ENCODE measurements at regions not wholly inside any gene's neighbourhood (a gene's known extent, or its start where the extent isn't known, plus 50 kb on each side); places are given as distances from the start of the nearest gene placed in this dataset.

- Histone ChIP-seq H3K27me3 (ENCODE audit: control insufficient read depth, insufficient read depth, low read length) (no peaks in the 10 kb centered on the region), H3K36me3 (ENCODE audit: control insufficient read depth, insufficient read depth, low read length) (no peaks in the 10 kb centered on the region), H3K4me3 (ENCODE audit: low read depth, low read length) (no peak overlapping the region)
- FAIRE-seq (no peak), DNase-seq (ENCODE audit: low read depth) (no peak)
- TF ChIP-seq, protein P1, sequence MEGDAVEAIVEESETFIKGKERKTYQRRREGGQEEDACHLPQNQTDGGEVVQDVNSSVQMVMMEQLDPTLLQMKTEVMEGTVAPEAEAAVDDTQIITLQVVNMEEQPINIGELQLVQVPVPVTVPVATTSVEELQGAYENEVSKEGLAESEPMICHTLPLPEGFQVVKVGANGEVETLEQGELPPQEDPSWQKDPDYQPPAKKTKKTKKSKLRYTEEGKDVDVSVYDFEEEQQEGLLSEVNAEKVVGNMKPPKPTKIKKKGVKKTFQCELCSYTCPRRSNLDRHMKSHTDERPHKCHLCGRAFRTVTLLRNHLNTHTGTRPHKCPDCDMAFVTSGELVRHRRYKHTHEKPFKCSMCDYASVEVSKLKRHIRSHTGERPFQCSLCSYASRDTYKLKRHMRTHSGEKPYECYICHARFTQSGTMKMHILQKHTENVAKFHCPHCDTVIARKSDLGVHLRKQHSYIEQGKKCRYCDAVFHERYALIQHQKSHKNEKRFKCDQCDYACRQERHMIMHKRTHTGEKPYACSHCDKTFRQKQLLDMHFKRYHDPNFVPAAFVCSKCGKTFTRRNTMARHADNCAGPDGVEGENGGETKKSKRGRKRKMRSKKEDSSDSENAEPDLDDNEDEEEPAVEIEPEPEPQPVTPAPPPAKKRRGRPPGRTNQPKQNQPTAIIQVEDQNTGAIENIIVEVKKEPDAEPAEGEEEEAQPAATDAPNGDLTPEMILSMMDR (IDR thresholded peaks at IDR 0.05; ENCODE audit: insufficient read depth, low read length, severe bottlenecking) = no peak
Measured at GRCh38 chr17:14856176-14856575, 408.9 kb downstream of the PMP22 start.

GRCh38 chr17:14854691-14855090 is 410.4 kb downstream of the PMP22 start:
- no peak for FAIRE-seq
- TF ChIP-seq, protein P1 (IDR thresholded peaks at IDR 0.05; ENCODE audit: insufficient read depth, low read length, severe bottlenecking) = no peak
- no peaks in the 10 kb centered on the region for H3K27me3 ChIP-seq (ENCODE audit: control insufficient read depth, insufficient read depth, low read length)
- H3K4me3 ChIP-seq (ENCODE audit: low read depth, low read length) = no peak overlapping the region
- no peaks in the 10 kb centered on the region for H3K36me3 ChIP-seq (ENCODE audit: control insufficient read depth, insufficient read depth, low read length)
- no peak for DNase-seq (ENCODE audit: low read depth)

DNA sequence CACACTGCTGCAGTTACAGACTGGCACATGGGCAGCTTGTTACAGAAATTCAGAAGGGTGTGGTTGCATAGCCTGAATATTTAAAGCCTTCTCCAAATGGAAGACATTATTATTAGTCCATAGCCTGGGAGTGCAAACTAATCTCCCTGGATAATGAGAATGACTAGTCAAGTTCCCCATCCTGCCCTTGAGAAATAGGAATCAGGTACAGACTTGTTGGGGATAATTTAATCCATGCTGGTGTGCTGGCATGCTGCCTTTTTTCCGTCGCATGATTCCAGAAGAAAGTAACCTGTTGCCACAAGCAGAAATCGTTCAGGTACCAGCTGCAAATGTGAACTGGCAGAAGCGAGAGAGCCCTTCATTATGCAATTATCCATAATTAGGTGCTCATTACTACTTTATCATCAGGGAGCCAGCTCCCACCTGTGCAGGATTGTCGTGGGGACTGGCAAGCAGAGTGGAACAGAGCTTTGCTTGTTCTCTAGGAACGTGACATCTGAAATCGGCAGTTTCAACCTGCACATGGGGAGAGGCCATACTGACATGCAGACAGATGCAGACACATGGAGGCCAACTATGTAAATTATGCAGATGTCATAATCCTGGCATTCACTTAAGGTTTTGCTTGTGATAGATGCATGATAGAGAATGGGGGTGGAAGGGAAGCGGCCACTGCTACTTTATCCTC is 419.4 kb downstream of the PMP22 start:
- Histone ChIP-seq H3K4me3 (ENCODE audit: low read depth, low read length) (peak overlapping the region; percentile 17), H3K27me3 (ENCODE audit: control insufficient read depth, insufficient read depth, low read length) (no peaks in the 10 kb centered on the region), H3K36me3 (ENCODE audit: control insufficient read depth, insufficient read depth, low read length) (no peaks in the 10 kb centered on the region)
- FAIRE-seq (peak; percentile 94), DNase-seq (ENCODE audit: low read depth) (peak; percentile 100)
- TF ChIP-seq, protein P1 (IDR thresholded peaks at IDR 0.05; ENCODE audit: insufficient read depth, low read length, severe bottlenecking) = no peak

DNA sequence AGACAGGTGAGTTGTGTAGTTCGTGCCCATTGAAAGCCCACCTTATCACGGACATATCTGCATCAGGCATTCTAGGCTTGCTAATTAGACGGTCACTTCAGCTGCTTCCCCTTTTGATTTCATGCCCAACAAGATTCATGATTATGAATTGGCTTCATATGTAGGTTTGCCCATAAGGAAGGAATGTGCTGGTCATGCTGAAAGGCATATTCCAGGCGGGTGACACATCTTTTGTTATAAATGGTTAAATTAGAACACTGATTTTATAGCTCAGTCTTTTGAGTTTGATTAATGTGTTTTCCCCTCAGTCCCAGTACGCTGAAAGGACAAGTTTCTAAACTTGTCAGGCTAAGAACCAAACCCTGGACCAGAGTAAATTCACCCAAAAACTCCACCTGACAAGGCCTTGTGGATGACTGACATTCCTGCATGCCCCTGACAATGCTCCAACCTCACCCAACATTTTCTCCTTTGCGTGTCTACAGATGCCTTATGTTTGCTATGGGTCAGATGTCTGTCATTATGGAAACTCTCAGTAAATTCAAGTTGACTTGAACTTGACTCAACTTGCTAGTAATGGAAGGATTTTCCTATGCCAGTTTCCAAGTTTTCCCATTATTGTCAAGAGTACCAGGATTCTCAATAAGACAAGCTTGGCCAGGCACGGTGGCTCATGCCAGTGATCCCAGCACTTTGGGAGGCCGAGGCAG is 421.9 kb downstream of the PMP22 start:
- TF ChIP-seq, protein P1 (IDR thresholded peaks at IDR 0.05; ENCODE audit: insufficient read depth, low read length, severe bottlenecking) = no peak
- Histone ChIP-seq H3K36me3 (ENCODE audit: control insufficient read depth, insufficient read depth, low read length) (no peaks in the 10 kb centered on the region), H3K27me3 (ENCODE audit: control insufficient read depth, insufficient read depth, low read length) (no peaks in the 10 kb centered on the region), H3K4me3 (ENCODE audit: low read depth, low read length) (no peak overlapping the region)
- DNase-seq (ENCODE audit: low read depth) (peak; percentile 93), FAIRE-seq (peak; percentile 84)

DNA sequence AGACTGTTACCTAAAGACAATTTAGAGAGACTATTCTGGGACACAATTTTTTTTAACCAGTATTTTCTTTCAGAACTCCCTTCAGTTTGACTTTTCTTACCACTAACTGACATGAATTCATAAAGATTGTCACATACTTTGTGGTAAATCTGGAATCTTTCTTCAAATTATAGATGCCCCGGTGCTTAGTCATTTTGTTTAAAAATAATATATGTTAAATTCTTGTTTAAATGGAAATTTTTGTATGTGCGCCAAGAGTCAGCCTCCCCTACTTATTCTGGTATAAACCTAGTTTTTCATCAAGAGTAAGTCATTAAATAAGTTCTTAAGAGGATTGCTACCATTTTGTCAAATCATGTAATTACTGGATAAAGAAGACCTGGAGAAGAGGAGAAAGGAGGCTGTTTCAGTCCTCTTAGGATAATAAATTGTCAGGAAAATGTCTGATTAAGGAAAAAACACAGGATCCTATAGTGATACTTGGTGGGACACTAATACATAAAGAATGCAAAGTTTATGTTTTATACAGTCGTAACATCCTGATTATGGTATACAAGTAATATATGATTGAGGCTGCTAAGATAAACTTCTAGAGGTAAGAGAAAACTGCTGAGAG is 424.4 kb downstream of the PMP22 start:
- FAIRE-seq = no peak
- TF ChIP-seq, protein P1 (IDR thresholded peaks at IDR 0.05; ENCODE audit: insufficient read depth, low read length, severe bottlenecking) = no peak
- DNase-seq (ENCODE audit: low read depth) = no peak
- no peaks in the 10 kb centered on the region for H3K36me3 ChIP-seq (ENCODE audit: control insufficient read depth, insufficient read depth, low read length)
- no peaks in the 10 kb centered on the region for H3K27me3 ChIP-seq (ENCODE audit: control insufficient read depth, insufficient read depth, low read length)
- no peak overlapping the region for H3K4me3 ChIP-seq (ENCODE audit: low read depth, low read length)

All from bronchial epithelial cell (primary cell).